NT2/D1 (cell line): ENCODE measurements at regions not wholly inside any gene's neighbourhood (a gene's known extent, or its start where the extent isn't known, plus 50 kb on each side); places are given as distances from the start of the nearest gene placed in this dataset.

ENCODE experiments used
- SUZ12 ChIP-seq: IDR thresholded peaks from 2 replicates; pipeline ENCODE4 v1.6.1; 2011; ENCODE audit not compliant: insufficient read length, insufficient read depth; ENCODE audit errors: extremely low read depth
- YY1 ChIP-seq: IDR thresholded peaks from 2 replicates; pipeline ENCODE4 v1.6.1; 2011; ENCODE audit not compliant: insufficient read length, insufficient read depth

DNA sequence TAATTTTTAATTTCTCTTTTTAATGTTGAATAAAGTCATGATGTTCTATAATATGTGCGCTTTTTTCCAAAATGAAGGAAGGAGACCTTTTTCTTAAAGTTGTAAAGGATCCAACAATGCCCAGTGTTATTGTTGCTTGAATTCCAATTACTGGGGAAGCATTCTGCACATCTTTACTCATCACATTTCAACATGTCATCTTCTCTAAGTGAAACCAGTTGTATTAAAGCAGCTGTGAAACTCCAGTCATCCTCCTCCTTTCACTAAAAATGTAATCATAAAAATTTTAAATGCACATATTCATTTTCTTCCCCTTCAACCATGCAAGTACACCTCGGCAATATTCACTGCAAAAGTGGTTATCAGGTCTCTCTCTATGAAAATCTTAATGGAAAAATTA is 722.7 kb downstream of the TSN start:
- TF ChIP-seq YY1 (no peak), SUZ12 (no peak)
